Renal cortical epithelial cell (primary cell): ENCODE measurements at regions not wholly inside any gene's neighbourhood (a gene's known extent, or its start where the extent isn't known, plus 50 kb on each side); places are given as distances from the start of the nearest gene placed in this dataset.
"Not testable (repeated sequence)": the region's sequence is repeated elsewhere in the genome, so short reads cannot be mapped to it uniquely, and the experiment has no call there.

ENCODE experiments used
- DNase-seq: peaks from one replicate; pipeline ENCODE4 v3.0.0-alpha.2; 2011; ENCODE audit warnings: low read depth

DNA sequence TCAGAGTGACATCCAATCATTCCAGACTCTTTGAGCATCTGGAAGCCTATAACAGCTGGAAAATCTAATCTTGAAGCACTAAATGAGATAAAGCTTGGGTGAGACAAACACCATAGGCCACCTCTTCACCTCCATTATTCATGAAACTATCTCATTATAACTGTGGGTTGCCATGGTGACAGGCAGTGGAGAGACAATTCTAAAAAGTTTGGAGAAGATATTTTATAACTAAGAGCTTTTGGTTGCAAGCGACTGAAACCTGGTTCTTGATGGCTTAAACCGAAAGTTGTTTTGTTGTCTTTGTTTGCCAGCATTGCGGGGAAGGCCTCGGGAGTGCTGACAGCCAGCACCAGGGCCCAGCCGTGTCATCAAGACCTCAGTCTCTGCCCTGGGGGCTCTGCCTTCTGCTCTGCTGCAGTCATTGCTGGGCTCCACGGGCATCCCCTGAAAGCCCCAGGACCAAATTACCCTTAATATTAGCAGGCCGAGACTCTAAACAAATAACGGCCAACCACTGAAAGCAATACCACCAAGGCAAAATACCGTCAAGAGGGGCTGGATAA is 353.6 kb upstream of the SFSWAP start:
- DNase-seq, result no peak

DNA sequence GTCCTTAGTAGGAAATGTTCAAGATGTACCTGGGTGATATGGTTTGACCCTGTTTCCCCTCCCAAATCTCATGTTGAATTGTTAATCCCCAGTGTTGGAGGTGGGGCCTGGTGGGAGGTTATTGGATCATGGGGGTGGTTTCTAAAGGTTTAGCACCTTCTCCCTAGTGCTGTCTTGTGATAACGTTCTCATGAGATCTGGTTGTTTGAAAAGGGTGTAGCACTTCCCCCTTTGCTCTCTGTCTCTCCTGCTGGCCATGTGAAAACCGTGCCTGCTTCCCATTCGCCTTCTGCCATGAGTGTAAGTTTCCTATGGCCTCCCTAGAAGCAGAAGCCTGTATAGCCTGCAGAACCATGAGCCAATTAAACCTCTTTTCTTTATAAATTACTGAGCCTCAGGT is 353.0 kb upstream of the SFSWAP start:
- DNase-seq, result no peak

DNA sequence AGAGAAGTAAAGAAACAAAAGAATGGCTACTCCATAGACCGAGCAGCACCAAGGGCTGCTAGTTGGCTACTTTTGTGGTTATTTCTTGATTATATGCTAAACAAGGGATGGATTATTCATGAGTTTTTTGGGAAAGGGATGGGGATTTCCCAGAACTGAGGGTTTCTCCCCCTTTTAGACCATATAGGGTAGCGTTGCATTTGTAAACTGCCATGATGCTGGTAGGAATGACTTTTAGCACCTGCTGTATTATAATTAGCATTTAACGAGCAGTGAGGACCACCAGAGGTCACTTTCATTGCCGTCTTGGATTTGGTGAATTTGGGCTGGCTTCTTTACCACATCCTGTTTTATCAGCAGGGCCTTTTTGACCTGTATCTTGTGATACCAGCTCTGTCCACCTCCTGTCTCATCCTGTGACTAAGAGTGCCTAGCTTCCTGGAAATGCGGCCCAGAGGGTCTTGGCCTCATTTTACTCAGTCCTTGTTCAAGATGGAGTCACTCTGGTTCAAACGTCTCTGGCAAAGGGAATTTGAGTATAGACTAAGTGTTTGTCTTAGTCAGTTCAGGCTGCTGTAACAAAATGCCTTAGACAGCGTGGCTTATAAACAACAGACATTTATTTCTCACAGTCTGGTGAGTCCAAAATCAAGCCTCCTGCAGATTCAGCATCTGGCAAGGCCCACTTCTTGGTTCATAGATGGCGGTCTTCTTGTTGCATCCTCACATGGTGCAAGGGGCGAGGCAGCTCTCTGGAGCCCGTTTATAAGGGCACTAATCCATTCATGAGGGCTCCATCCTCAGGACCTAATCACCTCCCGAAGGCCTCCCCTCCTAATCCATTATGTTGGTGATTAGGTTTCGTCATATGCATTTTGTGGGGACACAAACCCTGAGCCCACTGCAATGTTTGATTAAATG is 348.3 kb upstream of the SFSWAP start:
- no peak for DNase-seq

DNA sequence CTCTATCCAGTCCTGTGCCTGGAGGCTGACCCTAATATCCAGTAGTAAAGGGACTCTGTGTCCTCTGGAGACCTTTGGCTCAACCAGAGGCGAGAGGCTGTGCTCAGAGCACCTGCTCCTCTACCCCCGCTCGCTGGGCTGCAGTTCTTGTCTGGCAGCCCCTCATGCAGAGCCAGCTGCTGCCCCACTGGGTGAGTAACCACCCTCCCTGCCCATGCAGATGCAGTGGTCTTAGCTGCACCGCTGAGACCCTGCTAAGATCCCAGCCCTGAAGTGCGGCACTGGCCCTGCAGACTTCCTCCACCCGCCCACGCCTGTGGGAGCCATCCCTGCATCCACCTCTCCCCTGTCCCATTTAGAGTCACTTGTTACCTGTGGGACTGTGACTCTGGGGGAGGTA is 347.5 kb upstream of the SFSWAP start:
- no peak for DNase-seq

- no peak for DNase-seq
These were observed 346.9 kb upstream of the SFSWAP start for GRCh38 chr12:131363841-131364495.

DNA sequence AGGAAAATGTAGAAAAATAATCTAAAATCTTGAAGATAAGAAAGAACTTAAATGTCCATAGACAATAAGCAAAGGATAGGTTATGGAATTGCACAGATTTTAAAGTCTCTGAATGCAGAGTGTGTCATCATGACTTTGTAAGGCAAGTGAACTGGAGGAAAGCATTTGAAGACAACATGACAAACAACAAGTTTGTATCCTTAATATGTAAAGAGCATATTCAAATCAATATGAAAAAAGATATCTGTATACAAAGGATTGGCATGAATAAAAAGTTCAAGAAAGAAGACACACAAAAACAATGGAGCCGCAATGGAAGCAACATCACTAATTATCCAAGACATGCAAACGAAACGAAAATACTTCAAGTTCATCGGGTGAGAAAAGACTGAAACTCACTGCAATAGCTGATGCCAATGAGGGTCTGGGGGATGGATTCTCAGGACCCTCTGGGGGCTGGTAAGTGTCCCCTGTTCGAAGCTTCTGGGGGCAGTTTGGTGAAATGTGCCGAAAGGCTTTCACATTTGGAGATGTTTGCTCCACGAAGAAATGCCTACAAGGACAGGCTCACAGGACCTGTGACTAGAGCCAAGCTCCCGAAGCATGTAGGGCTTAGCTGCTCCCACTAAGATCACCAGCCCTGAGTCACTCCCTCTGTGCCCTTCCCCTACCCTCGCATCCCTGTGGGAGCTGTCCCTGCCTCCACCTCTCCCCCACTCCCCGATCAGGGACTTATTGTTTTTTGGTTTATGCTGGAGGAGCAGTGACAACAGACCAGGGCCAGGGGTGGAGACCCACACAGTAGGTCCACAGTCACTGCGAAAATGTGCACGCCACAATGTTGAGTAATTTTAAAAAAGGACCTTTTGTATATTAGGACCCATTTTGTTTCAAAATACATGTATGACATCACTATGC is 345.7 kb upstream of the SFSWAP start:
- no peak for DNase-seq

- DNase-seq, result no peak
These were observed 345.0 kb upstream of the SFSWAP start for GRCh38 chr12:131365821-131366260.

- DNase-seq, result no peak
These were observed 344.5 kb upstream of the SFSWAP start for GRCh38 chr12:131366261-131366871.

GRCh38 chr12:131367067-131367982 is 343.6 kb upstream of the SFSWAP start:
- DNase-seq, result not testable (repeated sequence)

DNA sequence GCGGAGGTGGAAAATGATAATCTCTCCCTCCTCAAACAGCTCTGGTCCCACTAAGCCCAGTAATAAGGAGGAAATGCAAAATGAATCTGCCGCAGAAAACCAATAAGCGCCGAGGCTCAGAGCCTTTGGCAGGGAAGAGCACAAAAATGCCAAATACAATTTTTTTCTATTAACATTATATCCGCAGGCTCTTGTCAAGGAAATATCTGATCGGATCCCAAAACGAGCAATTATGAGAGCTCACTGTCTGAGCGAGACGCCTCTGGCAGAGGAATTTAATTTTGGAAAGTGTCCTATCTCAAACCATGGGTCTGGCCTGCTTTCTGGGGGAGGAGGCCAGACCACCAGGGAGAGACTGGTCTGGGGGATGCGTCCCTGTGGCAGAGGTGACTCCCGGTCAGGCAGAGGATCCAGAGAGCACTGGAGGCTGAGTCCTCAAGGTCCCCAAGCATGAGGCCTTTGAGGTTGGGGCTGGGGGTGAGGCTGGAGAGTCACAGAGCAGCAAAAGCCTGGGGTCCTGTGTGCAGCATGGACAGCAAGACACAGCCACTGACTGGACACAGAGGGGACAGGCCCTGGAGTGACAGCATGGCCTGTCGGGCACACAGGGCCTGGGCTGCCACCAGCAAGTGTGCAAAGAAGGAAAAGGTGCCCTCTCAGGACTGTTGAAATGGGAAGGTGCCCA is 342.8 kb upstream of the SFSWAP start:
- no peak for DNase-seq

DNA sequence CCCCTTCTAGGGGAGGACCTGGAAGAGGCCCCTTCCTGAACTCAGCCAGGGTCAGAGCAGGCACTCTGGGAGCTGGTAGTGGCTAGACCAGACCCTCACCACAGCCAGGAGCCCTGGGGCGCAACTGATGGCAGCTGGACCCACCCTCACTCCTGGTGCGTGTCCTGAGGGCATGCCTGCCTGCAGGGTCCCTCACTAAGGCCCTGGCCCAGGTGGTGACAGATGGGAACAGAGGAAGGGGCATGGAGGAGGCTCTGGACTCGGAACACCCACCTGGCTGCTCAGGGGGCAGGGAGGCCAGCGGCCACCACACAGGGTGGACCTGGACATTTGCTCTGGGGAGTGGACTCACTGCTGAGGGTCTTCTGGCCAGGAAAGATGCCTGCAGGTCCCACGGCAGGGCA is 342.2 kb upstream of the SFSWAP start:
- no peak for DNase-seq

- DNase-seq, result no peak
These were observed 341.6 kb upstream of the SFSWAP start for GRCh38 chr12:131369094-131369845.

DNA sequence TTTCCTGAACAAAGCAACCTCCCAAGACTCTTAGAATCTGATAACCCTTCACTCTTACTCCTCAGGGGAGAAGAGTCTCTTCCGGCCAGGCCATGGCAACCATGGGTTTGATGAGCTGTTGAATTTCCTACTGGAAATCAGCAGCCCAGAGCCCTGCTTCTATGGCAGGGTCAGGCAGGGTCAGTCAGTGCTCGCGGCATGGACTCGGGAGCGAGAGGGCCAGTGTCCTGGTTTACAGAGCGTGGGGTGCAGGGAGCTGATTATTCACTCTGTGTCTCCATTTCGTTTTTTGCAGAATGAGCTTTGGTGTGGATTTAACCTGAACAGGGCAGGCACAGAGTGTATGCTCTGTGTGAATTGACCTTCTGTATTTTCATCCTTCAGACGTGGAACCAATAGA is 340.6 kb upstream of the SFSWAP start:
- DNase-seq, result no peak

GRCh38 chr12:131370791-131371347 is 340.0 kb upstream of the SFSWAP start:
- no peak for DNase-seq

GRCh38 chr12:131371401-131372170 is 339.3 kb upstream of the SFSWAP start:
- DNase-seq, result no peak

GRCh38 chr12:131372171-131372475 is 338.8 kb upstream of the SFSWAP start:
- DNase-seq, result no peak

DNA sequence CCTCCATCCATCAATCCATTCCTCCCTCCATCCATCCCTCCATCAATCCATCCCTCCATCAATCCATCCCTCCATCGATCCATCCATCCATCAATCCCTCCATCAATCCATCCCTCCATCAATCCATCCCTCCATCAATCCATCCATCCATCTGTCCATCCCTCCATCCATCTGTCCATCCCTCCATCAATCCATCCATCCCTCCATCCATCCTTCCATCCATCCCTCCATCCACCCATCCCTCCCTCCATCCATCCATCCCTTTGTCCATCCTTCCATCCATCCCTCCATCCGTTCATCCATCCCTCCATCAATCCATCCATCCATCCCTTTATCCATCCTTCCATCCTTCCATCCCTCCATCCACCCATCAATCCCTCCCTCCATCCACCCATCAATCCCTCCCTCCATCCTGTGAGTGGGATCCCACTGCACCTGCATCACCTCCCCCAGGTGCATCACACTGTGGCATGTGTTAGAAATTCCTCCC is 338.1 kb upstream of the SFSWAP start:
- no peak for DNase-seq
